OCI-LY1 (cell line): ENCODE measurements at regions not wholly inside any gene's neighbourhood (a gene's known extent, or its start where the extent isn't known, plus 50 kb on each side); places are given as distances from the start of the nearest gene placed in this dataset.

ENCODE experiments used
- H2AFZ ChIP-seq: fragments of 200-600 bp; sonication (generic), shearing (Covaris generic); 2 replicates; pipeline ENCODE4 v1.6.0; 2014; ENCODE audit warnings: antibody characterized with exemption, mild to moderate bottlenecking, low read length
- H3F3A ChIP-seq: fragments of 200-600 bp; sonication (generic), shearing (Covaris generic); 2 replicates; pipeline ENCODE4 v1.6.0; 2014; ENCODE audit warnings: mild to moderate bottlenecking, antibody characterized with exemption, low read length, moderate library complexity; ENCODE audit not compliant: insufficient read depth
- H3K27ac ChIP-seq: fragments of 200-600 bp; sonication (generic); 2 replicates; pipeline ENCODE4 v1.5.1; 2014; ENCODE audit warnings: low read length, mixed run types, mild to moderate bottlenecking, low read depth; ENCODE audit not compliant: poor library complexity, severe bottlenecking
- H3K27me3 ChIP-seq: fragments of 200-600 bp; sonication (generic); 2 replicates; pipeline ENCODE4 v1.6.0; 2014; ENCODE audit warnings: antibody characterized with exemption, mild to moderate bottlenecking, low read length, moderate library complexity; ENCODE audit not compliant: insufficient read depth
- H3K36me3 ChIP-seq: fragments of 200-600 bp; sonication (generic); 2 replicates; pipeline ENCODE4 v1.6.1; 2014; ENCODE audit warnings: mild to moderate bottlenecking, antibody characterized with exemption, low read length, moderate library complexity, mixed read lengths; ENCODE audit not compliant: insufficient read depth
- H3K4me1 ChIP-seq: fragments of 200-600 bp; sonication (generic); 2 replicates; pipeline ENCODE4 v1.5.1; 2014; ENCODE audit warnings: mild to moderate bottlenecking, low read length, moderate library complexity; ENCODE audit not compliant: insufficient read depth, severe bottlenecking
- H3K4me2 ChIP-seq: fragments of 200-600 bp; sonication (generic), shearing (Covaris generic); 2 replicates; pipeline ENCODE4 v1.6.1; 2014; ENCODE audit warnings: low read length
- H3K4me3 ChIP-seq: fragments of 200-600 bp; sonication (generic); 2 replicates; pipeline ENCODE4 v1.5.1; 2014; ENCODE audit warnings: low read length, low read depth, mild to moderate bottlenecking, mixed read lengths; ENCODE audit not compliant: poor library complexity, severe bottlenecking
- H3K79me2 ChIP-seq: fragments of 200-600 bp; shearing (Covaris generic); 2 replicates; pipeline ENCODE4 v1.6.1; 2016; ENCODE audit warnings: mixed run types, low read length, mixed read lengths; ENCODE audit not compliant: insufficient read depth
- H3K9ac ChIP-seq: fragments of 200-600 bp; sonication (generic), shearing (Covaris generic); 2 replicates; pipeline ENCODE4 v1.6.1; 2014; ENCODE audit warnings: mild to moderate bottlenecking, low read length, mixed read lengths
- H3K9me2 ChIP-seq: fragments of 200-600 bp; sonication (generic), shearing (Covaris generic); 2 replicates; pipeline ENCODE4 v1.6.1; 2014; ENCODE audit warnings: low read depth, mild to moderate bottlenecking, low read length, mixed read lengths
- H3K9me3 ChIP-seq: fragments of 200-600 bp; shearing (Covaris generic); 2 replicates; pipeline ENCODE4 v1.6.1; 2014; ENCODE audit warnings: low read length, mixed read lengths
- H4K20me1 ChIP-seq: fragments of 200-600 bp; sonication (generic), shearing (Covaris generic); 2 replicates; pipeline ENCODE4 v1.6.0; 2016; ENCODE audit warnings: mild to moderate bottlenecking, low read length; ENCODE audit not compliant: insufficient read depth
- EZH2 ChIP-seq: fragments of 200-600 bp; sonication (generic), shearing (Covaris generic); IDR thresholded peaks from 2 replicates; pipeline ENCODE4 v1.8.0; 2017; ENCODE audit warnings: borderline replicate concordance, mixed run types, mild to moderate bottlenecking, antibody characterized with exemption, low read length, moderate library complexity, mixed read lengths
- TF ChIP-seq, protein P1 (sequence below): fragments of 200-600 bp; sonication (generic), shearing (Covaris generic); IDR thresholded peaks from 2 replicates; pipeline ENCODE4 v1.5.1; 2017; ENCODE audit warnings: mild to moderate bottlenecking, antibody characterized with exemption, low read length, moderate library complexity, mixed read lengths

DNA sequence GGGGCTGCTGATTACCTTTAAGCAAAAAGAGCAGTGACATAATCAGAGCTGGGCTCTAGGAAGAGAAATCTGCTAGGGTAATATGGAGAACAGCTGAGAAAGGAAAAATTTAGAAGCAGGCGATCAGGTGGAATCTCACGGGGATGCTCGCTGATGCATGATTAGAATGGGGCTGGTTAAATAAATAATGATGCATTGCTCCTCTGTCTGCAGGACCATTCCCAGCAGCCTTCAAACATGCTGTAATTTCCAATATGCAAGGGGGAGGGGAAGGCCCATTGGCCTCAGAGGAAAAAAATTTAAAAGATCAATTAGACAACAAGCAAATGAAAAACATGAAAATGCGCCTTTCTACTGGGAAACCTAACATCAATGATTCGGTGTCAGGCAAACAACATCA lies 65.6 kb upstream of the C10orf90 start:
- H3K79me2 ChIP-seq = no peaks in the 10 kb centered on the region
- H3K36me3 ChIP-seq = no peaks in the 10 kb centered on the region
- H3K4me2 ChIP-seq = no peak overlapping the region
- H4K20me1 ChIP-seq = no peaks in the 10 kb centered on the region
- H3F3A ChIP-seq = no peaks in the 10 kb centered on the region
- H3K27me3 ChIP-seq = no peaks in the 10 kb centered on the region
- no peaks in the 10 kb centered on the region for H3K4me1 ChIP-seq
- no peak overlapping the region for H3K27ac ChIP-seq
- TF ChIP-seq EZH2 = no peak
- TF ChIP-seq, protein P1, sequence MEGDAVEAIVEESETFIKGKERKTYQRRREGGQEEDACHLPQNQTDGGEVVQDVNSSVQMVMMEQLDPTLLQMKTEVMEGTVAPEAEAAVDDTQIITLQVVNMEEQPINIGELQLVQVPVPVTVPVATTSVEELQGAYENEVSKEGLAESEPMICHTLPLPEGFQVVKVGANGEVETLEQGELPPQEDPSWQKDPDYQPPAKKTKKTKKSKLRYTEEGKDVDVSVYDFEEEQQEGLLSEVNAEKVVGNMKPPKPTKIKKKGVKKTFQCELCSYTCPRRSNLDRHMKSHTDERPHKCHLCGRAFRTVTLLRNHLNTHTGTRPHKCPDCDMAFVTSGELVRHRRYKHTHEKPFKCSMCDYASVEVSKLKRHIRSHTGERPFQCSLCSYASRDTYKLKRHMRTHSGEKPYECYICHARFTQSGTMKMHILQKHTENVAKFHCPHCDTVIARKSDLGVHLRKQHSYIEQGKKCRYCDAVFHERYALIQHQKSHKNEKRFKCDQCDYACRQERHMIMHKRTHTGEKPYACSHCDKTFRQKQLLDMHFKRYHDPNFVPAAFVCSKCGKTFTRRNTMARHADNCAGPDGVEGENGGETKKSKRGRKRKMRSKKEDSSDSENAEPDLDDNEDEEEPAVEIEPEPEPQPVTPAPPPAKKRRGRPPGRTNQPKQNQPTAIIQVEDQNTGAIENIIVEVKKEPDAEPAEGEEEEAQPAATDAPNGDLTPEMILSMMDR = no peak
- no peaks in the 10 kb centered on the region for H3K9me2 ChIP-seq
- no peaks in the 10 kb centered on the region for H3K9me3 ChIP-seq
- H3K9ac ChIP-seq = no peak overlapping the region
- no peak overlapping the region for H2AFZ ChIP-seq
- H3K4me3 ChIP-seq = no peak overlapping the region

DNA sequence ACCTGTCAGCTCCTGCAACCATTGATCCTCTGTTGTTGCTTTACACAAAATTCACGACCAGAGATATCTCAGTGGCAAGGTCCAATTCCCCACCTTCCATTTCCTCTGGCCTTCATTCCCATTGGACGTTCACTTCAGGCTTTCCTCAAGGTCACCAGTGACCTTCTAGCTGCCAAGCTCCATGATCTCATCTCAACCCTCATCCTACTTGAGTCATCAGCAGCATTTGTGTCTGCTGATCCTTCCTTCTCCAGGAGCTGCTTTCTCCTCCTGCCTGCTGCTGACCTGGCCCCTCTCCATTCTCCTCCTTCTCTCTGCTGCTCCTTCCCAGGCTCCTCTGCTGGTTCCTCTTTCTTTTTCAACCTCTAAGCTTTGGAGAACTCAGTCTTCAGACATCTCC lies 66.2 kb upstream of the C10orf90 start:
- Histone ChIP-seq H3K9ac (no peak overlapping the region), H3K79me2 (no peaks in the 10 kb centered on the region), H3K27me3 (no peaks in the 10 kb centered on the region), H3K27ac (no peak overlapping the region), H3F3A (no peaks in the 10 kb centered on the region), H3K4me1 (no peaks in the 10 kb centered on the region), H4K20me1 (no peaks in the 10 kb centered on the region), H3K4me2 (no peak overlapping the region), H2AFZ (no peak overlapping the region), H3K9me2 (no peaks in the 10 kb centered on the region), H3K9me3 (no peaks in the 10 kb centered on the region), H3K4me3 (no peak overlapping the region), H3K36me3 (no peaks in the 10 kb centered on the region)
- TF ChIP-seq, protein P1 = no peak
- no peak for TF ChIP-seq EZH2

DNA sequence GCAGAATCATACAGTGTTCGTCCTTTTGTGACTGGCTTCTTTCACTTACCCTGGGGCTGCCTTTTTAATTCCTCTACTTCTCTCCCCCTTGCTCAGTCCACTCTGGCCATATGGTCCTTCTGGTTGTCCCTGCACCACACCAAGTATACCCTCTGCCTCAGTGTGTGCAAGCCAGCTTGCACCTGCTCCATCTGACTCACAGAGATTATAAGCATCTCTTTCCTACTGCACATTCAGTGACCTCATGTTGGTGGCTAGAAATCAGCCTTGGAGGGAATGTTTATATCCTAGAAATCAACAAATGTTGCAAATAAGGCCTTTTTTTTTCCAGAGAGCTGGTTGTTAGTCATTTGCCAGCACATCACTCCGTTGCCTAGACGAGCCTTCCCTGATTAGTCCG lies 67.5 kb upstream of the C10orf90 start:
- Histone ChIP-seq H2AFZ (no peak overlapping the region), H3K4me3 (no peak overlapping the region), H3K4me2 (no peak overlapping the region), H3K27me3 (no peaks in the 10 kb centered on the region), H3K36me3 (no peaks in the 10 kb centered on the region), H3K9ac (no peak overlapping the region), H3K4me1 (no peaks in the 10 kb centered on the region), H3K79me2 (no peaks in the 10 kb centered on the region), H3K27ac (no peak overlapping the region), H4K20me1 (no peaks in the 10 kb centered on the region), H3K9me2 (no peaks in the 10 kb centered on the region), H3F3A (no peaks in the 10 kb centered on the region), H3K9me3 (no peaks in the 10 kb centered on the region)
- TF ChIP-seq, protein P1 = no peak
- TF ChIP-seq EZH2 = no peak
